ENCODE measurements at regions not wholly inside any gene's neighbourhood (a gene's known extent, or its start where the extent isn't known, plus 50 kb on each side); places are given as distances from the start of the nearest gene placed in this dataset.

GRCh38 chr10:21208666-21209316 lies 311.7 kb upstream of the NEBL start:
- TF ChIP-seq CTCF (IDR thresholded peaks at IDR 0.05; ENCODE audit: low read depth, low read length) (no peak), EZH2phosphoT487 (IDR thresholded peaks at IDR 0.05; ENCODE audit: low read depth) (no peak)

Measured in OCI-LY3 (cell line).